22Rv1 (cell line): ENCODE measurements at regions not wholly inside any gene's neighbourhood (a gene's known extent, or its start where the extent isn't known, plus 50 kb on each side); places are given as distances from the start of the nearest gene placed in this dataset.

Source experiments
- CTCF ChIP-seq: fragments of 450-650 bp; IDR thresholded peaks from 2 replicates; pipeline ENCODE4 v1.5.1; 2017; ENCODE audit warnings: mild to moderate bottlenecking
- ZFX ChIP-seq: fragments of 450-650 bp; IDR thresholded peaks from 2 replicates; pipeline ENCODE4 v1.6.1; 2017; ENCODE audit warnings: antibody characterized with exemption, borderline replicate concordance

DNA sequence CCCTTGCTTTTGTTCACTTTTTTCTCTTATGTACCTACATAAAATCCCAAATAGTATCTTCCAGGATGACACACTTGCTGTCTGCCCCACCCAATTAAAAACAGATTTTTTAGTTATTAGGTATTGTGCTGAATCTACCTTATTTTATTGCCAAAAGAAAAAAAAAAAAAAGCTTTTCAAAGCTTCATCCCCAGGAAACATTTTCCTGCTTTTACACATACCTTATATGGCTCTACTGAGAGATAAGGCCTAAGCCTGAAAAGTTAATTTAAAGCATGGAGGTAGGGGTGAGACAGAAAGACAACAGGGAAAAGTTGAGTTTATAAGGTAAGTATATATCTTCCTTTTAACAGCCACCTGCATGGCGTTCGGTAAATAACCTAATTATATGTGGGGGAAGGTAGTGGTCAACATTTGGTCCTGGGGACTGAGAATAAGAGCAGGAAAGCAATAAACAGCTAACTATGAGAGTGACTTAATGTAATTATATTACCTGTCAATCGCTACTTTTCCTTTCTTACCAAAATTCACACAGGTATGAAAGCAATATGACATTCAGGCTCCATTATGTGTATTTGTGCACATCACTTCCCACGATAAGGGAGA is 54.6 kb upstream of the BOLA1 start:
- TF ChIP-seq CTCF: no peak
- TF ChIP-seq ZFX: no peak
